ENCODE measurements at regions not wholly inside any gene's neighbourhood (a gene's known extent, or its start where the extent isn't known, plus 50 kb on each side); places are given as distances from the start of the nearest gene placed in this dataset.

DNA sequence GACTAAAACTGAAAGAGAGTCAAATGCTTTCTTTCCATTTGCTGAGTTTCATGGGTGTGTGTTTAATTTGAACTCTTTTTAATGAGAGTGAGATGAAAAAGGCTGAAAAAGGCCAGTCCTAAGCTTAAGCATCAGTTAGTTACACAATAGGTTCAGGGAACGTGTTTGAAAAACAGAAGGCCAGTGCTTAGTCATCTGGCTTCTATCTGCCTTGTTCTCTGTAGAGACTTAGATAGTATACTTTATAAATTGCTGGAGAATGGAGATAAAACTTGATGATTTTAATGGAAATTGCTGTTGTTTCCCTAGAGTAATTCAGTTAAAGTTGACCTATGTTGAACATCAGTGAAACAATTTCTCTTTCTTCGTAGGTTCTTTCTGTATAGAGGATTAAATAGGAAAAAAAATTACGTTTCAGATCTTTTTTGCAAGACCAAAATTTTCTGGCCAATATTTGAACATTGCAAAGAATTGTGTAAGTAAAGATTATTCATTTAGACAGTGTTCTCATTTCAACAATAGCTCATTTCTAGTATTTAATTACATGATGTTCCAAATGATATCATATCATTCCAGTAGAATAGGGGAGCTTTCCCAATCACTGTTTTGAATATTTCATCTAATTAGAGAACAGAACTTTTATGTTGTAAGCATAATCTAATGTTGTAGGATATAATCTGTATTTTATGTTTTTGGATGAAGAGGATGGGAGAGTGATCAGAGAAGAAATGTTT is 1088.8 kb downstream of the ADGRL3 start:
- DNase-seq, result no peak

DNA sequence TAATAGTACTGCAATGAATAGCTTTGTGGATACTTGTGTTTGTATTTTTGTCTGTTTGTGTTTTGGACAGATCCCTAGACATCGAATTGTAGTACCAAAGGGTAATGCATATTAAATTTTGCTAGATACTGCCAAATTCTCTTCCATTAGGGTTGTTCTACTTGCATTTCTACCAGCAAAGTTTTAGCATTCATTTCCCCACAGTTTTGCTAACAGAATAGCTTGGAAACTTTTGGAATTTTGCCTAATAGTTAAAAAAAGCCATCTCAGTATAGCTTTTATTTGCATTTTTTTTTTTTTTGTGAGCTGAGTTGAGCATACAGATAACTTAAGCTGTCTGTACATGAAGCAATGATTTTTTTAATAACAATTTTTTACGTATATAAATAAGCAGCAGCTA is 1084.9 kb downstream of the ADGRL3 start:
- DNase-seq, result no peak

DNA sequence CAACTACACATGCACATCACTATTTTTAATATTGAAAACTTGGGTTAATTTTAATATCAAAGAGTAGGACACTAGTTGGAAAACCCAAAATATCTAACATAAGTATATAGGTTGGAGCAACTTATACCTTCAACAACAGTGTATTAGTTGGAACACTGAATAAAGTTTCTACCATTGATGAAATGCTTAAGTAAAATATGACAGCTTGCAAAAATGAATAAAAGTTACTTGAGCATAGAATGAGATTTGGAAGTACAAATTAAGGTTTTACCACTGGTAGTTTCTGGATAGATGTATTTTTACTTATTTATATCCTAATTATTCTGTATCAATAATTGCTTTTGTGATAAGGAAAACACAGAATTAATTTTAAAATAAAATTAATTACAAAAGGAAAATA is 1079.6 kb downstream of the ADGRL3 start:
- DNase-seq, result no peak

GRCh38 chr4:62275470-62275869 is 1075.3 kb downstream of the ADGRL3 start:
- no peak for DNase-seq

- DNase-seq, result no peak
These were observed 1074.7 kb downstream of the ADGRL3 start for GRCh38 chr4:62274782-62275181.

- no peak for DNase-seq
These were observed 1071.0 kb downstream of the ADGRL3 start for GRCh38 chr4:62271107-62271506.

- DNase-seq, result no peak
These were observed 1069.8 kb downstream of the ADGRL3 start for GRCh38 chr4:62269918-62270317.

GRCh38 chr4:62263454-62263853 is 1063.3 kb downstream of the ADGRL3 start:
- no peak for DNase-seq

- no peak for DNase-seq
These were observed 1062.5 kb downstream of the ADGRL3 start for GRCh38 chr4:62262676-62263075.

DNA sequence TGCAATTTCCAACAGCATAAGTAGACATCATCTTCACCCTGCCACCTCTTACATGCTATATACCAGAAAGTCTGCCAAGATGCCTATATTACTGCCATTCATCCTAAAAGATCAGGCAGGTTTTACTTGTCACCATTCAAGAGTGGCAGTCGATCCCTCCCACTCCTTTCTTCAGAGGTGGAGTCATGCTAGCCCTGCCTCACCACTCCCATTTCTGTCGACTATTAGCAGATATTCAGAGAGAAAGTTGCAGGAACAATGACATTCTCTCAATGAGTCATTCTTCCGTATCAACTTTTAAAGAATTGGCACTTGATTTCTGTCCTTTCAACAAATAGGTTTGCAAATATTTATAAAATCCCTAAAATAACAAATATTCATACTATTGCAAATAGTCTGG is 1060.1 kb downstream of the ADGRL3 start:
- DNase-seq, result no peak

GRCh38 chr4:62256479-62256878 is 1056.4 kb downstream of the ADGRL3 start:
- no peak for DNase-seq

DNA sequence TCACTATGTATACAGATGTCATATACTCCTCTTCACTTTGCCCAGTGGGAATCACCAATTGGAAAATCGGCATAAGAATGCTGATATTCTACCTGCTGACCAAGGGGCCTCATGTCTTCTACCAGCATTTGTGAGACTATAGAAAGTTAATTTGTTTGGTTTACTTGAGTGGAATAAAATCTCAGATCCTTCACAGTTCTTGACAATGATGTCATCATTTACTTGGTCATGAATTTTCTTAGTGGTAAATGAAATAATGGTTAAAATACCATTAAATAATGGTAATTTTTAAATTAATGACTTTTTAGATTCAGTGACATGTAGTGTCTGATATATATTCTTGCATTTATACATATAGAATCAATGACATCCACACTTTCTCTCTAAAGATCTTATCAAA is 1052.6 kb downstream of the ADGRL3 start:
- DNase-seq, result no peak

- no peak for DNase-seq
These were observed 1050.0 kb downstream of the ADGRL3 start for GRCh38 chr4:62250100-62250499.

DNA sequence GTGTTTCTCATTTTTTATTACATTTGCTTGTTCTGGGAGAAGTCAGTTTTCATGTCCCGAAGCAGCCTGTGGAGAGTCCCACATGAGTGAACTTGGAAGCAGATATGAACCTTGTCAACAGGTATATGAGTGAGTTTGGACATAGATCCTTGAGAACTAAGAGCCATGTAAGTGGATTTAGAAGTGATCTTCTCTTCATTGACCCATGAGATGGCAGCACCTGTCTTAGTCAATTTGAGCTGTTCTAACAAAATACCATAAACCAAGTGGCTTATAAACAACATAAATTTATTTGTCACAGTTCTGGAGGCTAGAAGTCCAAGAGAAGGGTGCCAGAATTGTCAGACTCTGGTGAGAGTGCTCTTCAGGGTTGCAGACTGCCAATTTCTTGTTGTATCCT is 1043.8 kb downstream of the ADGRL3 start:
- DNase-seq, result no peak

GRCh38 chr4:62235911-62236310 is 1035.8 kb downstream of the ADGRL3 start:
- no peak for DNase-seq

DNA sequence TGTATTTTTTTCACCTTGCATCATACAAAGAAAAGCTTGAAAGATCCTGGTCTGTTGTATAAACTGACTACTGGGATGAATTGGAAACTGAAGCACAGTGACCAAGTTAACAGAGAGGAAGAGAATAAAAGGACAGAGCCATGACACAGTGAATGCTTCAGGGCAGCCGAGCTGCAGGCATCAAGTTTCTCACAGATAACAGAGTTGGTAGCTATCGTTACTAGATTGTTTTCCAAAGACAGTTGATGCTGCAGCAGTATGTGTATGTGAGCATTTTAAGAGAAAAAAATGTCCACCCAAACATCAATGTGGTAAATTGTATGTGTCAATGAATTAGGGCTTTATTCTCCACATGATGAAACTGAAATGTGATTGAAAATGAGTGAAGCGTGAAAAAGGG is 1032.7 kb downstream of the ADGRL3 start:
- no peak for DNase-seq

GRCh38 chr4:62231994-62232393 is 1031.9 kb downstream of the ADGRL3 start:
- DNase-seq, result no peak

DNA sequence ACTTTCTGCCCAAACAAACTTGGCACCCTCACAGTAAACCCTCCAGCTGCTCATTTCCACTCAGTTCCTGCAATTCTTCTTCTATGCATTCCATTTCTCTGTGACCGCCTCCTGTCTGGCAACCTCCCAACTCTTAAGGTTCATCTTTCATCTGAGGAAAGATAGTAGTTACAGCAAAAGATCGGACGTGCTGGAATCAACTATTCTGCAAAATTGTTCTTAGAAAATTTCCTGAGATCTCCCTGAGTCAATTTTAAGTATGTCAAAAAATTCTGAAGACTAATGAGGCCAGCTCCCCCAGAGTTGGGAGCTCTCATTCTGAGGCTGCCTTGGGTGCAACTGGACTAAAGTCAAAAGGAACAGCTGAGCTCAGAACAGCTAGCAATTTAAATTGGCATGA is 1026.0 kb downstream of the ADGRL3 start:
- DNase-seq, result no peak

DNA sequence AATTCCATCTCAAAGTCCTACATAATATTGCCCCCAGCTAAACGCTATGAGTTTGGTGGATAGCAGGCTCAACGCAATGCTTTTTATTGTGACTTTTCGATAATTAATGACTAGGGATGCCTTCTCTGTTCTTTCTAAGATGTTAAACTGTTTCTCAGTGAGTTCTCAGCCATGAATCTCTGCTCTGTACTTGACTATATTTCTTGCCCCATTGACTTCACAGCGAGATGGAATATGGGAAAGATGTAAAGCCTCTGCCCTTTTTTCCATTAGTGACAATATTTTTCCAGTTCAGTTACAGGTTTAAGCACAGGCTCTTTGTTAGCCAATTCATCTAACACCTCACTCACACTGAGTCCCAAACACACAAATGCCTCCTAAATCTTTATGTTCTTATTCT is 1022.0 kb downstream of the ADGRL3 start:
- DNase-seq, result no peak

- DNase-seq, result no peak
These were observed 1010.4 kb downstream of the ADGRL3 start for GRCh38 chr4:62210486-62210885.

GRCh38 chr4:62209757-62210485 is 1009.8 kb downstream of the ADGRL3 start:
- no peak for DNase-seq

GRCh38 chr4:62208921-62209320 is 1008.8 kb downstream of the ADGRL3 start:
- no peak for DNase-seq

- DNase-seq, result no peak
These were observed 1004.0 kb downstream of the ADGRL3 start for GRCh38 chr4:62204136-62204535.

GRCh38 chr4:62199291-62199810 is 999.2 kb downstream of the ADGRL3 start:
- DNase-seq, result no peak
